Brain microvascular endothelial cell (primary cell): ENCODE measurements at regions not wholly inside any gene's neighbourhood (a gene's known extent, or its start where the extent isn't known, plus 50 kb on each side); places are given as distances from the start of the nearest gene placed in this dataset.

Experiments used
- DNase-seq: peaks from one replicate; pipeline ENCODE4 v3.0.0-alpha.2; 2020
- H3K27ac ChIP-seq: fragments of 250-450 bp; sonication (Bioruptor Pico); 2 replicates; pipeline ENCODE4 v1.5.1; 2020; ENCODE audit warnings: mild to moderate bottlenecking, moderate library complexity
- H3K27me3 ChIP-seq: fragments of 250-450 bp; sonication (Bioruptor Pico); replicated peaks from 2 replicates; pipeline ENCODE4 v1.5.1; 2020; ENCODE audit warnings: mild to moderate bottlenecking
- H3K36me3 ChIP-seq: fragments of 250-450 bp; sonication (Bioruptor Pico); replicated peaks from 2 replicates; pipeline ENCODE4 v1.5.1; 2020; ENCODE audit warnings: mild to moderate bottlenecking
- H3K4me3 ChIP-seq: 2 replicates; pipeline ENCODE4 v1.5.1; 2011; ENCODE audit warnings: low read depth, mild to moderate bottlenecking, control low read depth, low read length, moderate library complexity
- CTCF ChIP-seq: IDR thresholded peaks from 2 replicates; pipeline ENCODE4 v1.5.1; 2011; ENCODE audit warnings: low read depth, mild to moderate bottlenecking, moderate library complexity, low read length, control low read depth, inconsistent platforms; ENCODE audit errors: missing control alignments
- in situ Hi-C: cut with HindIII; loops from 2 replicates; pipeline ENCODE4 v1.10.0; 2017; ENCODE audit warnings: low sequenced_read_pairs, low pct_ligation_motif_present

- DNase-seq = no peak
- TF ChIP-seq CTCF = no peak
- Histone ChIP-seq H3K4me3 (no peak overlapping the region), H3K27me3 (no peaks in the 10 kb centered on the region), H3K36me3 (no peaks in the 10 kb centered on the region), H3K27ac (no peak overlapping the region)
- in situ Hi-C loops = no loop called here
These were observed 143.0 kb upstream of the TNFAIP3 start for GRCh38 chr6:137724018-137724403.

- no peaks in the 10 kb centered on the region for H3K36me3 ChIP-seq
- no peak for TF ChIP-seq CTCF
- H3K27ac ChIP-seq = no peak overlapping the region
- DNase-seq = no peak
- H3K27me3 ChIP-seq = no peaks in the 10 kb centered on the region
- no peak overlapping the region for H3K4me3 ChIP-seq
- in situ Hi-C loops = no loop called here
These were observed 142.4 kb upstream of the TNFAIP3 start for GRCh38 chr6:137724495-137725211.

- no peak overlapping the region for H3K27ac ChIP-seq
- no peak for DNase-seq
- H3K4me3 ChIP-seq = no peak overlapping the region
- no peak for TF ChIP-seq CTCF
- no peaks in the 10 kb centered on the region for H3K36me3 ChIP-seq
- H3K27me3 ChIP-seq = no peaks in the 10 kb centered on the region
- in situ Hi-C loops = no loop called here
These were observed 141.1 kb upstream of the TNFAIP3 start for GRCh38 chr6:137725949-137726348.

GRCh38 chr6:137726582-137726981 is 140.5 kb upstream of the TNFAIP3 start:
- no peak overlapping the region for H3K4me3 ChIP-seq
- DNase-seq = no peak
- no peak for TF ChIP-seq CTCF
- no peak overlapping the region for H3K27ac ChIP-seq
- no peaks in the 10 kb centered on the region for H3K36me3 ChIP-seq
- no peaks in the 10 kb centered on the region for H3K27me3 ChIP-seq
- in situ Hi-C loops = no loop called here

GRCh38 chr6:137727216-137727765 is 139.8 kb upstream of the TNFAIP3 start:
- no peak overlapping the region for H3K4me3 ChIP-seq
- DNase-seq = no peak
- H3K27ac ChIP-seq = no peak overlapping the region
- in situ Hi-C loops = no loop called here
- no peaks in the 10 kb centered on the region for H3K27me3 ChIP-seq
- no peak for TF ChIP-seq CTCF
- H3K36me3 ChIP-seq = no peaks in the 10 kb centered on the region
